H1 (cell line): ENCODE measurements at regions not wholly inside any gene's neighbourhood (a gene's known extent, or its start where the extent isn't known, plus 50 kb on each side); places are given as distances from the start of the nearest gene placed in this dataset.

Source experiments
- CTCF ChIA-PET: fragments of 300-600 bp; sonication (Branson Sonifier 250); formaldehyde crosslinking; loops from one replicate; lab custom pipeline; 2021; ENCODE audit not compliant: partially characterized antibody; lab: Charles Lee
- POLR2A ChIA-PET: fragments of 300-600 bp; sonication (Branson Sonifier 250); formaldehyde crosslinking; loops from one replicate; lab custom pipeline; 2021; ENCODE audit warnings: inconsistent platforms; ENCODE audit not compliant: partially characterized antibody; lab: Charles Lee
- DNase-seq, 2 experiments: peaks; one replicate each; pipeline versions ENCODE4 v3.0.0 to v3.0.0-alpha.2; 2010 to 2022; ENCODE audit warnings: low spot score in 2 of 2, low read depth in 1 of 2, mixed read lengths in 1 of 2
- FAIRE-seq: peaks from 2 replicates; lab custom pipeline; 2011; peaks lifted over from hg19 to GRCh38; lab: Jason Lieb, UNC
- H2AFZ ChIP-seq: 2 replicates; pipeline ENCODE4 v1.8.1; 2012; ENCODE audit warnings: low read length, inconsistent platforms
- H2AK5ac ChIP-seq: 2 replicates; pipeline ENCODE4 v1.6.1; 2013; ENCODE audit warnings: low read depth, low read length
- H2BK120ac ChIP-seq: replicated peaks from 2 replicates; pipeline ENCODE3; 2013; ENCODE audit warnings: low read depth, low read length, inconsistent platforms
- H2BK12ac ChIP-seq: 2 replicates; pipeline ENCODE4 v1.6.1; 2013; ENCODE audit warnings: low read depth, low read length
- H2BK15ac ChIP-seq: 2 replicates; pipeline ENCODE4 v1.6.1; 2013; ENCODE audit warnings: low read length
- H2BK20ac ChIP-seq: 2 replicates; pipeline ENCODE4 v1.6.1; 2013; ENCODE audit warnings: low read length
- H2BK5ac ChIP-seq: 2 replicates; pipeline ENCODE4 v1.6.1; 2013; ENCODE audit warnings: low read depth, low read length
- H3K14ac ChIP-seq: 2 replicates; pipeline ENCODE4 v1.6.1; 2013; ENCODE audit warnings: inconsistent platforms; ENCODE audit not compliant: insufficient read length
- H3K18ac ChIP-seq: 2 replicates; pipeline ENCODE4 v1.6.1; 2013; ENCODE audit warnings: low read length; ENCODE audit errors: extremely low read depth
- H3K23ac ChIP-seq: 2 replicates; pipeline ENCODE4 v1.6.1; 2013; ENCODE audit warnings: inconsistent platforms; ENCODE audit not compliant: insufficient read length
- H3K23me2 ChIP-seq: 2 replicates; pipeline ENCODE4 v1.6.1; 2013; ENCODE audit warnings: low read depth, low read length
- H3K27ac ChIP-seq: 2 replicates; pipeline ENCODE4 v1.6.1; 2011; ENCODE audit warnings: low read depth, low read length, inconsistent platforms
- H3K27me3 ChIP-seq, 4 experiments: replicated peaks in 1 of 4; 1 replicate in 1 of 4; 2 replicates in 3 of 4; pipeline versions ENCODE4 v1.6.1 to v1.8.1; 2011 to 2013; ENCODE audit warnings: low read length in 3 of 4, mild to moderate bottlenecking in 3 of 4, inconsistent platforms in 2 of 4, mixed read lengths in 2 of 4, moderate library complexity in 1 of 4; ENCODE audit not compliant: control insufficient read depth in 3 of 4, insufficient read depth in 3 of 4; ENCODE audit errors: extremely low read depth in 1 of 4
- H3K36me3 ChIP-seq, 4 experiments: 2 replicates each; pipeline versions ENCODE4 v1.6.1 to v1.8.1; 2011 to 2013; ENCODE audit warnings: mild to moderate bottlenecking in 4 of 4, low read length in 3 of 4, moderate library complexity in 2 of 4, control low read depth in 1 of 4, inconsistent platforms in 1 of 4; ENCODE audit not compliant: insufficient read depth in 4 of 4, control insufficient read depth in 2 of 4
- H3K4ac ChIP-seq: replicated peaks from 2 replicates; pipeline ENCODE3; 2013; ENCODE audit warnings: low read length, low read depth, mixed read lengths, inconsistent platforms; ENCODE audit not compliant: insufficient read length
- H3K4me1 ChIP-seq, 4 experiments: replicated peaks in 1 of 4; 1 replicate in 1 of 4; 2 replicates in 3 of 4; pipeline versions ENCODE4 v1.6.1 to v1.8.1; 2011 to 2013; ENCODE audit warnings: low read length in 3 of 4, inconsistent platforms in 2 of 4, mixed read lengths in 1 of 4; ENCODE audit not compliant: insufficient read depth in 4 of 4, control insufficient read depth in 3 of 4
- H3K4me2 ChIP-seq, 2 experiments: 2 replicates each; pipeline versions ENCODE4 v1.6.1 to v1.8.1; 2011 to 2013; ENCODE audit warnings: low read depth in 2 of 2, low read length in 2 of 2, control low read depth in 1 of 2, inconsistent platforms in 1 of 2, mild to moderate bottlenecking in 1 of 2; ENCODE audit not compliant: insufficient read depth in 1 of 2
- H3K4me3 ChIP-seq, 4 experiments: fragments of 200-600, 300-600 bp in 1 of 4; sonication (generic), shearing (Covaris generic), sonication (Bioruptor Twin) in 1 of 4; 2 replicates each; pipeline versions ENCODE4 v1.5.1 to v1.8.1; 2011 to 2016; ENCODE audit warnings: low read length in 4 of 4, low read depth in 3 of 4, control low read depth in 2 of 4, inconsistent platforms in 2 of 4, mild to moderate bottlenecking in 2 of 4, mixed read lengths in 1 of 4, moderate library complexity in 1 of 4; ENCODE audit not compliant: insufficient read depth in 2 of 4; ENCODE audit errors: extremely low read depth in 1 of 4
- H3K56ac ChIP-seq: replicated peaks from 2 replicates; pipeline ENCODE3; 2013; ENCODE audit warnings: low read depth, mild to moderate bottlenecking, mixed read lengths, low read length, inconsistent platforms; ENCODE audit not compliant: insufficient read length
- H3K79me1 ChIP-seq: 2 replicates; pipeline ENCODE4 v1.6.1; 2013; ENCODE audit warnings: low read depth, low read length, control low read depth
- H3K79me2 ChIP-seq, 2 experiments: 2 replicates each; pipeline versions ENCODE4 v1.6.1 to v1.8.1; 2012 to 2013; ENCODE audit warnings: low read length in 2 of 2, mild to moderate bottlenecking in 2 of 2, inconsistent platforms in 1 of 2; ENCODE audit not compliant: insufficient read depth in 2 of 2, control insufficient read depth in 1 of 2
- H3K9ac ChIP-seq, 4 experiments: replicated peaks in 1 of 4; 1 replicate in 1 of 4; 2 replicates in 3 of 4; pipeline versions ENCODE4 v1.6.1 to v1.8.1; 2011 to 2013; ENCODE audit warnings: low read depth in 3 of 4, low read length in 3 of 4, control low read depth in 2 of 4, mild to moderate bottlenecking in 2 of 4, moderate library complexity in 2 of 4, inconsistent platforms in 1 of 4; ENCODE audit errors: extremely low read depth in 1 of 4
- H3K9me3 ChIP-seq, 2 experiments: 2 replicates each; pipeline versions ENCODE4 v1.6.1 to v1.8.1; 2012 to 2013; ENCODE audit warnings: mild to moderate bottlenecking in 2 of 2, moderate library complexity in 2 of 2, control low read depth in 1 of 2, inconsistent platforms in 1 of 2, low read depth in 1 of 2, low read length in 1 of 2, mixed read lengths in 1 of 2; ENCODE audit not compliant: insufficient read depth in 2 of 2
- H4K20me1 ChIP-seq, 2 experiments: replicated peaks in 1 of 2; 2 replicates each; pipeline versions ENCODE3 to v1.8.1; 2011 to 2013; ENCODE audit warnings: inconsistent platforms in 2 of 2, low read length in 2 of 2, mild to moderate bottlenecking in 1 of 2; ENCODE audit not compliant: insufficient read depth in 2 of 2, control insufficient read depth in 1 of 2
- H4K5ac ChIP-seq: 2 replicates; pipeline ENCODE4 v1.6.1; 2013; ENCODE audit warnings: low read length, low read depth, mixed read lengths, inconsistent platforms; ENCODE audit not compliant: insufficient read length
- H4K8ac ChIP-seq: 2 replicates; pipeline ENCODE4 v1.8.0; 2013; ENCODE audit warnings: mild to moderate bottlenecking, moderate library complexity, low read length, inconsistent platforms; ENCODE audit not compliant: insufficient read depth; ENCODE audit errors: extremely low read depth
- H4K91ac ChIP-seq: replicated peaks from 2 replicates; pipeline ENCODE3; 2013; ENCODE audit warnings: low read length, mixed read lengths, inconsistent platforms; ENCODE audit not compliant: insufficient read length
- CEBPB ChIP-seq: IDR thresholded peaks from 2 replicates; pipeline ENCODE4 v1.6.1; 2012; ENCODE audit warnings: low read depth, low read length
- JUND ChIP-seq: IDR thresholded peaks from 2 replicates; pipeline ENCODE4 v1.6.1; 2011; ENCODE audit warnings: mild to moderate bottlenecking, improper control_type of control experiment, low read length
- KDM1A ChIP-seq: fragments of 200-600, 300-600 bp; sonication (generic); IDR thresholded peaks from 2 replicates; pipeline ENCODE4 v1.7.1; 2016; ENCODE audit warnings: mild to moderate bottlenecking, low read length, borderline replicate concordance
- KDM5A ChIP-seq: fragments of 200-600 bp; IDR thresholded peaks from 2 replicates; pipeline ENCODE4 v1.7.1; 2012; ENCODE audit warnings: mild to moderate bottlenecking, low read length, inconsistent platforms, mixed read lengths
- TEAD4 ChIP-seq: IDR thresholded peaks from 2 replicates; pipeline ENCODE4 v1.6.1; 2012; ENCODE audit warnings: low read depth, low read length, inconsistent platforms, mixed read lengths
- WGBS, 2 experiments: shearing (Covaris generic) in 1 of 2; methylation state at CpG; one replicate each; pipeline versions ENCODE4 v1.1.6 to v1.1.7; 2013 to 2015; ENCODE audit warnings: low lambda C conversion rate in 2 of 2, mixed read lengths in 2 of 2, inconsistent platforms in 1 of 2, low coverage in 1 of 2, missing lambda C conversion rate in 1 of 2; ENCODE audit not compliant: insufficient replicate concordance in 2 of 2, insufficient coverage in 1 of 2, insufficient read length in 1 of 2; ENCODE audit errors: extremely low coverage in 1 of 2, missing lambda C conversion rate in 1 of 2; 5-methylcytosine and 5-hydroxymethylcytosine counted together

GRCh38 chr9:118624608-118625007 is 744.6 kb downstream of the BRINP1 start:
- DNase-seq, result no peak
- Histone ChIP-seq H2BK120ac (no peak overlapping the region), H3K4ac (no peak overlapping the region), H2BK12ac (no peak overlapping the region), H4K20me1 (no peaks in the 10 kb centered on the region), H2BK20ac (no peak overlapping the region), H3K14ac (no peak overlapping the region), H3K4me3 (no peak overlapping the region), H3K9me3 (no peaks in the 10 kb centered on the region), H4K91ac (no peak overlapping the region), H4K5ac (no peak overlapping the region), H3K56ac (no peak overlapping the region), H3K27ac (no peak overlapping the region), H2BK5ac (no peak overlapping the region), H3K23me2 (no peaks in the 10 kb centered on the region), H3K4me1 (no peaks in the 10 kb centered on the region)
- 82% methylated on average over 3 of the region's 3 CpGs; no CpG with 5 or more reads in 1 of the 2 experiments for whole genome bisulfite sequencing, 2 experiments
- CTCF ChIA-PET, result interaction anchor here (1.0 kb wide), 1 partner anchor 15 kb away, joined by 3 read pairs; no protein-coding TSS in a partner anchor
- no peak for TF ChIP-seq KDM1A
- TF ChIP-seq JUND, result no peak
- no peak for TF ChIP-seq CEBPB
- no peak for TF ChIP-seq TEAD4
- no peak for TF ChIP-seq KDM5A
- TF ChIP-seq, all 59 proteins: peak for 0
- H2AK5ac ChIP-seq, result no peak overlapping the region
- no peaks in the 10 kb centered on the region for H3K27me3 ChIP-seq
- no peak overlapping the region for H4K8ac ChIP-seq
- no peaks in the 10 kb centered on the region for H3K36me3 ChIP-seq
- H3K18ac ChIP-seq, result no peak overlapping the region
- FAIRE-seq, result no peak
- no peak overlapping the region for H3K23ac ChIP-seq
- H3K4me2 ChIP-seq, result no peak overlapping the region
- H3K79me2 ChIP-seq, result no peaks in the 10 kb centered on the region
- no peak overlapping the region for H3K9ac ChIP-seq
- H3K79me1 ChIP-seq, result no peaks in the 10 kb centered on the region
- POLR2A ChIA-PET, result no interaction called here
- no peak overlapping the region for H2AFZ ChIP-seq
- no peak overlapping the region for H2BK15ac ChIP-seq
